COLO668 (cell line): ENCODE measurements at regions not wholly inside any gene's neighbourhood (a gene's known extent, or its start where the extent isn't known, plus 50 kb on each side); places are given as distances from the start of the nearest gene placed in this dataset.
A peak's percentile ranks its signal among the peaks of the same experiment; 100 is the strongest.

Experiments
- DNase-seq: peaks from one replicate; lab custom pipeline; 2025; ENCODE audit not compliant: unreplicated experiment; lab: John Stamatoyannopoulos, UW

- DNase-seq: no peak
Observed at GRCh38 chr13:99862244-99862643, 109.3 kb downstream of the ZIC5 start.

GRCh38 chr13:99861771-99862170 is 109.8 kb downstream of the ZIC5 start:
- no peak for DNase-seq

GRCh38 chr13:99860745-99861144 is 110.8 kb downstream of the ZIC5 start:
- DNase-seq: no peak

GRCh38 chr13:99859178-99860177 is 112.1 kb downstream of the ZIC5 start:
- no peak for DNase-seq

- no peak for DNase-seq
Observed at GRCh38 chr13:99857738-99858137, 113.8 kb downstream of the ZIC5 start.

- no peak for DNase-seq
Observed at GRCh38 chr13:99855526-99856420, 115.8 kb downstream of the ZIC5 start.

- no peak for DNase-seq
Observed at GRCh38 chr13:99854366-99854765, 117.2 kb downstream of the ZIC5 start.

- peak; percentile 63 for DNase-seq
Observed at GRCh38 chr13:99847318-99847750, 124.2 kb downstream of the ZIC5 start.

- no peak for DNase-seq
Observed at GRCh38 chr13:99845161-99845874, 126.2 kb downstream of the ZIC5 start.

- no peak for DNase-seq
Observed at GRCh38 chr13:99844421-99844820, 127.1 kb downstream of the ZIC5 start.

GRCh38 chr13:99843872-99844271 is 127.7 kb downstream of the ZIC5 start:
- DNase-seq: no peak

- no peak for DNase-seq
Observed at GRCh38 chr13:99842405-99842804, 129.2 kb downstream of the ZIC5 start.

GRCh38 chr13:99836291-99836690 is 135.3 kb downstream of the ZIC5 start:
- no peak for DNase-seq

GRCh38 chr13:99835442-99835841 is 136.1 kb downstream of the ZIC5 start:
- DNase-seq: no peak

GRCh38 chr13:99834246-99834645 is 137.3 kb downstream of the ZIC5 start:
- no peak for DNase-seq

GRCh38 chr13:99832347-99832746 is 139.2 kb downstream of the ZIC5 start:
- DNase-seq: no peak

GRCh38 chr13:99830931-99831330 is 140.6 kb downstream of the ZIC5 start:
- DNase-seq: no peak

- peak; percentile 79 for DNase-seq
Observed at GRCh38 chr13:99829593-99830239, 141.9 kb downstream of the ZIC5 start.

- no peak for DNase-seq
Observed at GRCh38 chr13:99829161-99829560, 142.4 kb downstream of the ZIC5 start.

GRCh38 chr13:99828735-99829134 is 142.8 kb downstream of the ZIC5 start:
- DNase-seq: no peak
